Neural progenitor cell (in vitro differentiated cells): ENCODE measurements at regions not wholly inside any gene's neighbourhood (a gene's known extent, or its start where the extent isn't known, plus 50 kb on each side); places are given as distances from the start of the nearest gene placed in this dataset.

Experiments used
- DNase-seq: peaks from one replicate; pipeline ENCODE4 v3.0.0-alpha.2; 2016; ENCODE audit warnings: low spot score
- H2AFZ ChIP-seq: fragments of 200-600 bp; sonication (generic); replicated peaks from 2 replicates; pipeline ENCODE4 v1.6.1; 2016; ENCODE audit warnings: antibody characterized with exemption
- H3F3A ChIP-seq: fragments of 200-600 bp; sonication (generic); 2 replicates; pipeline ENCODE4 v1.6.1; 2016; ENCODE audit warnings: antibody characterized with exemption, low read depth
- H3K27ac ChIP-seq: fragments of 200-600 bp; sonication (generic); 2 replicates; pipeline ENCODE4 v1.5.1; 2016; ENCODE audit warnings: mild to moderate bottlenecking
- H3K27me3 ChIP-seq: fragments of 200-600 bp; sonication (generic); 2 replicates; pipeline ENCODE4 v1.6.1; 2016; ENCODE audit warnings: mild to moderate bottlenecking, moderate library complexity
- H3K36me3 ChIP-seq: fragments of 200-600 bp; sonication (generic); 2 replicates; pipeline ENCODE4 v1.5.1; 2016
- H3K4me1 ChIP-seq: fragments of 200-600 bp; sonication (generic); 2 replicates; pipeline ENCODE4 v1.6.1; 2016; ENCODE audit warnings: mixed run types
- H3K4me2 ChIP-seq: fragments of 200-600 bp; sonication (generic); 2 replicates; pipeline ENCODE4 v1.6.1; 2016
- H3K4me3 ChIP-seq: fragments of 200-600 bp; sonication (generic); 2 replicates; pipeline ENCODE4 v1.5.1; 2016
- H3K79me2 ChIP-seq: fragments of 200-600 bp; sonication (generic); 2 replicates; pipeline ENCODE4 v1.6.1; 2016; ENCODE audit warnings: low read depth
- H3K9ac ChIP-seq: fragments of 200-600 bp; sonication (generic); 2 replicates; pipeline ENCODE4 v1.6.1; 2016
- H3K9me3 ChIP-seq: fragments of 200-600 bp; sonication (generic); 2 replicates; pipeline ENCODE4 v1.5.1; 2016; ENCODE audit warnings: low read depth
- H4K20me1 ChIP-seq: fragments of 200-600 bp; sonication (generic); 2 replicates; pipeline ENCODE4 v1.6.1; 2016; ENCODE audit warnings: low read depth
- H3K27ac Mint-ChIP-seq: 3 replicates; pipeline ENCODE4 v1.8.0; 2021; ENCODE audit warnings: mixed read lengths
- H3K27me3 Mint-ChIP-seq: 2 replicates; pipeline ENCODE4 v1.8.0; 2022; ENCODE audit warnings: low read depth, mild to moderate bottlenecking, inconsistent platforms, moderate library complexity, mixed read lengths; ENCODE audit not compliant: insufficient read depth
- H3K36me3 Mint-ChIP-seq: 3 replicates; pipeline ENCODE4 v1.8.0; 2021; ENCODE audit warnings: mixed read lengths
- H3K4me1 Mint-ChIP-seq: 3 replicates; pipeline ENCODE4 v1.8.0; 2021; ENCODE audit warnings: mixed read lengths
- H3K4me3 Mint-ChIP-seq: 3 replicates; pipeline ENCODE4 v1.8.0; 2021; ENCODE audit warnings: mild to moderate bottlenecking, moderate library complexity, mixed read lengths
- H3K9me3 Mint-ChIP-seq: 3 replicates; pipeline ENCODE4 v1.8.0; 2020; ENCODE audit warnings: mixed read lengths
- CTCF ChIP-seq: fragments of 200-600 bp; sonication (generic); IDR thresholded peaks from 2 replicates; pipeline ENCODE4 v1.5.1; 2017; ENCODE audit warnings: antibody characterized with exemption, mild to moderate bottlenecking
- EZH2 ChIP-seq: fragments of 200-600 bp; sonication (generic); IDR thresholded peaks from 2 replicates; pipeline ENCODE4 v1.6.1; 2017; ENCODE audit warnings: antibody characterized with exemption, mild to moderate bottlenecking, moderate library complexity
- EZH2phosphoT487 ChIP-seq: fragments of 200-600 bp; sonication (generic); IDR thresholded peaks from 2 replicates; pipeline ENCODE4 v1.6.1; 2017; ENCODE audit warnings: antibody characterized with exemption

GRCh38 chr2:83522891-83523493, 936.1 kb downstream of the SUCLG1 start:
- TF ChIP-seq EZH2phosphoT487 (no peak), EZH2 (no peak), CTCF (no peak)
- peaks cover 6% of the 10 kb centered on the region for H3K9me3 Mint-ChIP-seq
- Histone ChIP-seq H3K27me3 (no peaks in the 10 kb centered on the region), H2AFZ (no peak overlapping the region), H3K4me1 (no peaks in the 10 kb centered on the region), H3K36me3 (no peaks in the 10 kb centered on the region), H3K9ac (no peak overlapping the region), H3K27ac (no peak overlapping the region), H3K4me3 (no peak overlapping the region), H3F3A (no peaks in the 10 kb centered on the region), H3K9me3 (no peaks in the 10 kb centered on the region), H4K20me1 (no peaks in the 10 kb centered on the region), H3K4me2 (no peak overlapping the region), H3K79me2 (no peaks in the 10 kb centered on the region)
- H3K36me3 Mint-ChIP-seq: peaks cover 2% of the 10 kb centered on the region
- no peak for DNase-seq
- no peaks in the 10 kb centered on the region for H3K4me1 Mint-ChIP-seq
- peaks cover 3% of the 10 kb centered on the region for H3K27me3 Mint-ChIP-seq
- no peak overlapping the region for H3K27ac Mint-ChIP-seq
- no peak overlapping the region for H3K4me3 Mint-ChIP-seq

- peaks cover 11% of the 10 kb centered on the region for H3K9me3 Mint-ChIP-seq
- Histone ChIP-seq H3K79me2 (no peaks in the 10 kb centered on the region), H3F3A (no peaks in the 10 kb centered on the region), H3K27ac (no peak overlapping the region), H3K36me3 (no peaks in the 10 kb centered on the region), H4K20me1 (no peaks in the 10 kb centered on the region), H3K27me3 (no peaks in the 10 kb centered on the region), H3K4me3 (no peak overlapping the region), H3K4me2 (no peak overlapping the region), H3K9me3 (no peaks in the 10 kb centered on the region), H3K4me1 (no peaks in the 10 kb centered on the region), H2AFZ (no peak overlapping the region), H3K9ac (no peak overlapping the region)
- TF ChIP-seq EZH2 (no peak), CTCF (no peak), EZH2phosphoT487 (no peak)
- H3K36me3 Mint-ChIP-seq: peaks cover 2% of the 10 kb centered on the region
- DNase-seq: no peak
- H3K27ac Mint-ChIP-seq: no peak overlapping the region
- H3K4me1 Mint-ChIP-seq: no peaks in the 10 kb centered on the region
- peaks cover 7% of the 10 kb centered on the region for H3K27me3 Mint-ChIP-seq
- H3K4me3 Mint-ChIP-seq: no peak overlapping the region
Measured at GRCh38 chr2:83517727-83518368, 941.2 kb downstream of the SUCLG1 start.

- H3K9ac ChIP-seq: no peak overlapping the region
- H3K79me2 ChIP-seq: no peaks in the 10 kb centered on the region
- no peaks in the 10 kb centered on the region for H3K27me3 ChIP-seq
- H3K4me2 ChIP-seq: no peak overlapping the region
- Mint-ChIP-seq H3K4me1 (no peaks in the 10 kb centered on the region), H3K9me3 (peaks cover 11% of the 10 kb centered on the region), H3K27ac (no peak overlapping the region), H3K36me3 (peaks cover 2% of the 10 kb centered on the region), H3K4me3 (no peak overlapping the region), H3K27me3 (peaks cover 7% of the 10 kb centered on the region)
- no peaks in the 10 kb centered on the region for H4K20me1 ChIP-seq
- DNase-seq: no peak
- H2AFZ ChIP-seq: no peak overlapping the region
- no peaks in the 10 kb centered on the region for H3K9me3 ChIP-seq
- TF ChIP-seq EZH2phosphoT487 (no peak), CTCF (peak; percentile 49)
- no peak overlapping the region for H3K27ac ChIP-seq
- H3K4me3 ChIP-seq: no peak overlapping the region
- no peaks in the 10 kb centered on the region for H3F3A ChIP-seq
- no peaks in the 10 kb centered on the region for H3K4me1 ChIP-seq
- no peaks in the 10 kb centered on the region for H3K36me3 ChIP-seq
Measured at GRCh38 chr2:83516503-83516902, 942.6 kb downstream of the SUCLG1 start.
